GM21360 (cell line): ENCODE measurements at regions not wholly inside any gene's neighbourhood (a gene's known extent, or its start where the extent isn't known, plus 50 kb on each side); places are given as distances from the start of the nearest gene placed in this dataset.

Experiments
- ATAC-seq: cut with Tn5 transposase; IDR thresholded peaks from one replicate; pipeline ENCODE4 v1.9.1; 2021; ENCODE audit warnings: mild to moderate bottlenecking, moderate library complexity; ENCODE audit not compliant: unreplicated experiment

DNA sequence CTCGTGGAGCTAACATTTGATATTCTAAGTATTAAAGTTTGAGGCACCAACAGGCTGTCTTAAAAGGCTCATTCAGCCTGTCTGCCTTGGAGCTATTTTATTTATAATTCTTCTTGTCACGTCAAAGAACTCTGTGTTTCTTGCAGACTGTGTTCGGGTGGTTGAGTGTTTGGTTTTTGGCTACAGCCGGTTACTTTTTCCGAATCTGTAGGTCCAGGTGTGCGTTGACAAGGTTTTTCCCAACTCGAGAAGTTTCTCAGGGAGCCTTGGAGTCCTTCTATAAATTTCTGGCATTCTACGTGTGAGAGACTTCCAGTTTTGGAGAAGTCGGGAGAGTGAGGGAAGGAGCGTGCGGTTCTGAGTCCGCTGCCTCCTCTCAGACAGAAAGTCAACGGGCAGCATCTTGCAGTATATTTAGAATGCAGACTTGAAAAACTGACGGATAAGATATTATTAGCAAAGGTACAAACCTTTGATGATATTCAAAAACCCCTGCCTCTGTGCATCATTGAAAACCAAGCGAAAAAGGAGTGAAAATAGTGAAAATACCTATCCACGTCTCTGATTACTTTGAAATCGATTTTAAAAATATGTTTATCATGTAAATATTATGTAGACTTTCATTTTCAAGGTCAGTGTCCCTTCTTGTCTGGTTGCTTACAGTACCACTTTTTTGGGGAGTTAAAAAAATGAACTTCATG is 85.2 kb upstream of the PPARA start:
- no peak for ATAC-seq

DNA sequence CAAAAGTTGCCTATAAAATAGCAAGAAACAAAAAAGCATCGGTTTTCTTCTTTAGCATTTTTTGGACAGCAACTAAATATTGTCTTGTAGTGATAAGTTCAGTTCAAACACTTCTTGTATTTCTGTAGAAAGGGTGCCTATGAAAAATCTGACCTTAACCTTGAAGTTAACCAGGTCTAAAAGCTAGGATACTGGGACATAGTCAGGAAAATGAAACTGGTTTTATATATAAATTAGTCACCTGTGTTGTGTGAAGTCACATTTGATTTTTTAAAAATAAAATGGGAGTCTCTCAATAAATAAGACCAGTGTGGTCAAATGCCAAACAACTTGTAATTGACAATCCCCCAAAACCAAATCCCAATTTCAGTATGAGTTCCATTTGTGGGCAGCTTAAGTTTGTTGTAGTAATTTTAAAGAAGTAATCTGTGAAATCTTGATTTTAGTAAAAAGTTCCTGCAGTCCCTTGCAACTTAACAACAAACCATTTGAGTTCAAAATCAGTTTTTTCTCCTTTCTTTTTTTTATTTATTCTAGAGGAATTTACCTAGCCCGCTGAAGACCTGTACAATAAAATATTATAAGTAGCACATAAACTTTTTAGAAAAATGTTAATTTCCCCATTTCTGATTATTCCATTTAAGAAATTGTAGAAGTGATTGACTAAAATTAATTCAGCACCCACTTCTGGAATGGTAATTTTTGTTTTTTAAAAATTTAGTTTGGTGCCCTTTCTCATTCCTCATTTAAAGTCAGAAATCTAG is 84.5 kb upstream of the PPARA start:
- no peak for ATAC-seq

DNA sequence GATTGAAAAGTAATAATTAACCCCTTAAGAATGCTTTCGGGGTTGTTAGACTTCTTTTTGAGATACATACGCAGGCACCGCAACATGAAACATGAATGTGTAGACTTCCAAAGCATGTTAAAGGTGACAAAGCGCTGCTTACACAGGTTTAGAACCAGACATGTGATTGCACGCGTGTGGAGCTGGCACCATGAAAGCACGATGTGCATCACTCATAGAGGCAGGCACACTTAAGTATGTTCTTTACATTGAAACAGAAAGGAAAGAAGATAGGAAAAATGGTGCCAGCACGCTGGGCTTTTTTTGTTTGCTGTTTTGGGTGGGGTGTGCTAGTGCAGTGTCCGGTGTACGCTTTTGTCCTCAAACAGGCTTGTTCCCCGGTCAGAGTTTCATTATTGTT is 83.6 kb upstream of the PPARA start:
- ATAC-seq: no peak

DNA sequence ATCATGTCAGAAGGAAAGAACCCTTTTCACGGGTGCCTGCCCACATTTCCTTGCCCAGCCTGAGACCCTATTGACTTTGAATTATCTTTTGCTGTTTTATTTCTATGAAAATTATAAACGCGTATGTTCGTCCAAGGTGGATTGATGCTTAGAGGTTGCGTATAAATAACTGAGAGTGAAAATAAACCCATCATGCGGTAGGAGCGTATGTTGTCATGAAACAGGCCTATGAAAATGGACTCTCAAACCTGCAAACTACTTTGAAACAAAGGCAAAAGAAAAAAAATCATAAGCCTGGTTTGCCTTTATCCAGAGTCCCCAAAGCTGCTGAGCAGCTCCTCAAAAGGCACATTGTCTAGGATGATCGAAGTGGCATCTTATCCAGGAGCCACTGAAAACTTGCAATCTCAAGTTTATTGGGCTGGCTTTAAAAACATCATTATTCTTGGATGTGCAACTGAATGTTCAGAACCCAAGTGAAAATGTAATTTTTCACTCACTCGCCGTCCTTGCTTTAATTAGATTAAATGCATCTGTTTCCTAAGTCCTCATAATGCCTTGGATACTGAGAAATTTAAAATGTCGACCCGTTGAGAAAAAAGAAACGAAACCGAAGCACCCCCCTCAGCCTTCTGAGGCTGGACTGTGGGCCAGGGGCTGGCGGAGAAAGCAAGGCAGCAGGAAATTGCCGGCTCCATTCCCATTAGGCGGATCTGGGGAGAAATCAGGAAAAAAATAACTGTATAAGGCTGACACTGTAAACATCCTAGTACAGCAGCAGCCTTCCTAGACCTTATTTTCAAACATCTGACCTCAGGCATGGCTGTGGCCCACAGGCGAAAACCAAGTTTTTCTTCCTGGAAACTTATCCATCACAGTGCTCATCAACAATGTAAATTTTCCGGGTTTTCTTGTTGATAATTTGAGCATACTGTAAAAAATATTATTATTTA is 82.9 kb upstream of the PPARA start:
- no peak for ATAC-seq

DNA sequence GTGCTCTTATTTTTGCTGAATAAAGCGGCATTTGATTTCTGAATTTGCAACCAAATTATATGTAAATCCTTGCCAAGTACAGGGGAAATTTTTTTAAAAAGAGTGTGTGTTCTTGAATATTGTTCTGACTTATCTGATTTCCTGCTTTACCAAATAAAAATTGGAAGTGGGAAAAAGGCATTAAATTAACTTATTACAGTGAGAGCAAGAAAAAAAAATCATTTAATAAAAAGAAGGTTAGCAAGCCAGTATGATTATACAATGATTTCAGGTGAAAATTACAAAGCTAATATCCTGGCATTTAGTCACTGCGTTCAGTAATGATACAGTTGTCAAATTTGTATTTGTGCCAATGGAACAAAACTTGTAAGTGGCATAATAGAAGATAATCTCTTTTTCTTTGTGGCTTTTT is 82.1 kb upstream of the PPARA start:
- ATAC-seq: no peak

DNA sequence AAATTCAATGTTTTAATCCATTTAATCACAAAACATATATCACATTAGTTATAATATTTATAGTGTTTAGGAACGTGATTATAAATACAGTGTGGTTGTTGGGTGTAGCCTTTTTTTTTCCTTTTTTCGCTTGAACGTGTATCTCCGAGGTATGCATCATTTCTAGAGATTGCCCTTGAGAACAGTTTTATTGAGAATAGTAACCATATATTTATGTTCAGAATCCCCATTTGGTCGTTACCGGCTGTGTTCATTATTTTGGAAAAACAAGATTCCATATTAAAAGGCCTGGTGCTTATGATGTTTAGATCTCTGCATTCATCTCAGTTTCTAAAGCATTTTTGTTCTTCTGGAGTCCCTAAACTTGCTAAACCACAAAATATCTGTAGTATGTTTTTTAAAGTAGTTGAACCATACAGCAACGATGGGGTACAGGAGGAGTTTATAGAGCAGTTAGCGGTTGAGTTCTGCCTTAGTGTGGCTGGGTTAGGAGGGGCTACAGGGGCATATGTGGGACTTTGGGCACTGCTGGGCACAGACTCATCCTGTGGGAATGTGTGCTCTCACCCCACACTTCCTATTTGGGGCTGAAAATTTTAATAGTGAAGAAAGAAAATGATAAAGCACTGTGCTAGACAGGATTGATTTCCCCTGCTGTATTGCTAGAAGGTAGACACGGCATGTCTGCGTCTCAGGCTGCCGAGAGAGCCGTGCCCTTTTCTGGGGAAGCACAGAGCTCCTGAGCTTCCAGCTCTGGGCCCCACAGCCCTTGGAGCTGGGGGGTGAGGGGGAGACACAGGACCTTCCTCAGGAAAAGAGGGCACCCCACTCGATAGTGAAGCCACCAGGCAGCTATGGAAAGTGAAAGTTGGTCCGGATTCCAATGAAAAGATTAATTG is 81.5 kb upstream of the PPARA start:
- ATAC-seq: no peak

DNA sequence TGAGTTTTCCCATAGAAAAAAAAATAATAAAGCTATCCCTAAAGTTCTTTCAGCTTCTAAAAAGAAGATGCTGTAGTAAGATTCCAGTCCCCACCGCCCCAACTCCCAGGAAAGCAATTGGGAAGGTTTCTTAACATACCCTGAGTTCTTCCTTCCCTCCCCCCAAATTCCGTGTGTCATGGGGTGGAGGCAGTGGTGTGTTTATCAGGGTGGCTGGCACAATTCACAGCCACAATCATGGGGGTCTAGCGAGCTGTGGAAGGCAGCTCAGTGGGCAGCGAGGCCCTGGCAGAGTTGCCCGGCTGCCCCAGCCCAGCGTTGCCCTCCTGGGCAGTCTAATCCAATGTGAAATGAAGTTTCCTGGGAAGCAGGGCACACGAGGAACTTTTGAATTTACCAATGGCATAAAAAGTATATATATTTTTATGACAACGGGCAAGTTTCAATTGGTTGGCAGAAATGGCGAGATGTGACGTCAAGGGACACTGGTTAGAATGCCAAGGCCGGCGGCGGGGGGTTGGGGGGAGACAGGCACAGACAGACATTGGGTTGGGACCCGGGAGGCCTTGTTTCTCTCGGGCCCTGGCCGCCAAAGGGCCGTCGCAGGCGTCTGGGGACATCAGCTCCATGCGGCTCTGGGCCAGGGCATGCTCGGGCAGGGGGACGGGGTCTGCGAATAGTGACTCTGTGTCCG is 80.7 kb upstream of the PPARA start:
- ATAC-seq: no peak

DNA sequence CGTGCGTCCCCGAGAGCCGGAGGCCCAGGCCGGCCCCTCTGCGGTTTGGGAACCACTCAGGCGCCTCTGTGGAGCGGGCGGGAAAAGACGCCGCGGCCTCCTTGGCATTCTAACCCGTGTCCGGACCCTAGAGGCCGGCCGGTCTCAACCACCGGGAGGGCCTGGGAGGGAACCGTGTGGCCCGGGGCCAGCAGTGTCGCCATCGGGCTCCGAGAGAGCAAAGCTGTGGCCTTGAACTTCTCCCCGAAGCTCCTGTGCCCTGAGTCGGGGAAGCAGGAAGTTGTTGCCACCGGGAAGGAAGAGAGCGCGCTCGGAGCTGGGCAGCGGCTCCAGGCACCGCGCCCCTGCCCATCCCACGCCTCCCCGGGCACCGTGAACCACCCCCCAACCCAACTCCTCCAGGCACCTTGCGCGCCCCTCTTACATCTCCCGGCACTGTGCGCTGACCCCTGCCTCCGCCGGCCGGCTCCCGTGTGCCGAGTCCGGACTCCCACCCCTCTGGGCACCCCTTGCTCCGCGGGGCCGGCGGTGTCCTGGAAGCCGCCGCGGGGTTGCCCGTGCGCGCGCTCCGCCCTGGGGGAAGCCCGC is 80.0 kb upstream of the PPARA start:
- no peak for ATAC-seq

DNA sequence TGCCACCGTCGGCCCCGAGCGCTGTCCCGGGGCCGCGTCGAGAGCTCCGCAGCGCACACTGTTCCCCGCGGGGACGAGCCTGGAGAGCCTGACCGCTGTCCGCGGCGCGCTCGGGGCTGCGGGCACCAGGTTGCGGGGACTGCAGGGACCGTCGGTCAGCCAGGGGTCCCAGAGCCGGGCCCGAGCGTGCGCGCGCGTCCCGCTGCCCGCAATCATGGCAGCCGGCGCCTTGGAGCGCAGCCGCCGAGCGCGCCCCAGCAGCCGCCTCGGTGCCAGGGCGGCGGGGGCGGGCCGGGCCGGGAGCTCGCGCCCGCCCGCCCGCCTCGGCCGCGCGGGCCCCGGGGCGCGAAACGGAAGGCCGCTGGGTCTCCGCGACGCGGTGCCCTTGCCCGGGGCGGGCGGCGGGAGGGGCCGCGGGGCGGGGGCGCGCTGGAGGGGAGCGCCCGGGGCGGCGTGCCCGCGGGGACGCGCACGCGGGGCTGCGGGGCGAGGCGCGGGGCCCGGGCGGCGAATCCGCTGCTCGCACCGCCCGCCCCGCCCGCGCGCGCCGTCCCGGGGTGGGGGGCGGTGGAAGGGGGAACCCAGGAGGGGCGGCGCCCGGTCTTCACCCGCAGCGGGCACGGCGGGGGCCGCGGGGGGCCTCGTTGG is 79.4 kb upstream of the PPARA start:
- peak; percentile 32 for ATAC-seq

DNA sequence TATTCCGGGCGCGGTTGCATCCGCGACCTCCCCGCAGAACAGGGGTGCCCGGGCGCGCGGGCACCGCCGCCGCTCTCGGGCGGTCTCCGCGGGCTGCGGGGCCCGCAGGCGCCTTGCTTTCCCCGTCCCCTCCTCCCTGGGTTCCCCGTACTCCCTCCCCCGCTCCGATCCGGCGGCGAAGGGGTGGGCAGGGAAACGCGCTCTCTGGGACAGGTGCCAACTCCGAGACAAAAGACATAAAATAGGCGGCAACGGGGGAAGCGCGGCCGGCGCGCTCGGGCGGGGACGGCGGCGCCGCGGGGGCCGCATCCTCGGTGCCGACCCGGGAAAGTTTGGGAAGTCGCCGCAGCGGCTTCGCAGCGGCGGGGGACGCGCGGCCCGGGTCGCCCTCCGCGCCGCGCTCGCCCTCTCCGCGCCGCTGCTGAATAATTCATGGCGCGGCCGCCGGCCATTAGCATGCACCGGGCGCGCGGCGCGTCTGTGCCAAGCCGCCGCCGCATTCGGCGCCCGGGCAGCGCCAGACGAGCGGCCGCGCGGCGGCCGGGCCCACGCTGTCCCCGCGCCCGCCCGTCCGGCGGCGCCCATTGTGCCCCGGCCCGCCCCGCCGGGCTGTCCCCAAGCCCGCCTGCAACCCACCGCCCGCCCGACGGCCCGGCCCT is 78.7 kb upstream of the PPARA start:
- ATAC-seq: peak; percentile 16

DNA sequence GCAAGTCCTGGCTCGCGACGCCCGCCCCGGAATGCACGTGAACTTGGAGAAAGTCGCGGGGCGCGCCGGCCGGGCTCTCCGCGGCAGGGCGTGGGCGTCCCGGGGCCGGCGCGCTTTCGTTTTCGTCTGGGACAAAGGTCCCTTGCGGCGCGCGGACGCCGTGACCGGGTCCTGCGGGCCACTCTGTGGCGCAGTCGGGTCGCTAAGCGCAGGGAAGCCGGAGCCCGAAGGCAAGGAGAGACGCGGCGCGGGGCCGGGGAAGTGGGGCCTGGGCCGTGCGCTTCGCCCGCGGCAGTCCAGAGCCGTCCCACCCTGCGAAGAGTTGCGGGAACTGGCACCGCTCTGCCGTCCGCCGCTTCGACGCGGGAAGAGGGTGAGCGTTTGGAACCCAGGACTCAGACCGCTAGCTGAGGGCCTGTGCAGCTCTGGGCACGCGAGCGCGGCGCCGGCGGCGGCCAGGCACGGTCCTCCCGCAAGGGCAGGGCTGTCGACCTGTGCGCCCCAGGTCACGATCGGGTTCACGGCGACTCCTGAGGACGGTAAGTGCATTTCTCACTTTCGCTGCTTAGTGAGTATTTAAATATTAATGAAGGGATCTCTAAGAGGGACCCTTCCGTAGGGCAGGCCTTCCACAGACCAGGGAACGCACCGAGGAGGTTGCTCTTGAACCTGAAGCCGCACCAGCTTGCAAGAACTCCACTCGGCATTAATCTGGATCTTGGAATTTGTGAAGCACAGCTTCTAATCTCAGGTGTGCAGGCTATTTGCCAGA is 78.0 kb upstream of the PPARA start:
- peak; percentile 24 for ATAC-seq

DNA sequence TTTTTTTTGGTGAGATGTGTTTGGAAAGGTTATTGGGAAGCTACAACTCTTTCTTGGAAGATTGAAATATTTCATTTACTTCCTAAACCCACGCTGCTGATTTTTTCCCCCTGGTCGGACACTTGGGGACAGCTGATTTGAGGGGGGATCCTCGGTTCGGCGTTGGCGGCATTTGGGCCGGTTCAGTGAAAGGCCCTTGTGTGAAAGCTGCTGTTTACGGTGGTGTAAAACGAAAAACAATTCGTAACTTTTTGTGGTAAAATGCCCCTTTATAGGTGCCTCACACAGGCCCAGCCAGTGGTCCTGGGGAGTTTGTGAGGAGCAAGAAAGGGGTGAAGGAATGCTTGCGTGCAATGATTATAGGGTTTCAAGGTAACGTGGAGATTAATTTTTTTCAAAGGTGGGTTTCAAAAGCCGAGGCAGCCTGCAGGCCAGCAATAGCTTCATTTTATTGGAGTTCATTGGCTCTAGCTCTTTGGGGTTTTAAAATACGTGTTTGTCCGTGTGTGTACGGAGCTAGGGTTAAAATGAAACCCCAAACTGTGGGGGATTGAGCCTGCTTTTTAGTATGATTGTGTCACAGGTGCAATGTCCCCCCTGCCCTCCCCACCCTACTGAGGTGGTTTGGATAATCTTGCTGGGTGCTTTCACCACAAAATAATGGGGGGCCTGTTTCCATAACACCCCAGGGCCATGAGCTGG is 77.2 kb upstream of the PPARA start:
- ATAC-seq: no peak

DNA sequence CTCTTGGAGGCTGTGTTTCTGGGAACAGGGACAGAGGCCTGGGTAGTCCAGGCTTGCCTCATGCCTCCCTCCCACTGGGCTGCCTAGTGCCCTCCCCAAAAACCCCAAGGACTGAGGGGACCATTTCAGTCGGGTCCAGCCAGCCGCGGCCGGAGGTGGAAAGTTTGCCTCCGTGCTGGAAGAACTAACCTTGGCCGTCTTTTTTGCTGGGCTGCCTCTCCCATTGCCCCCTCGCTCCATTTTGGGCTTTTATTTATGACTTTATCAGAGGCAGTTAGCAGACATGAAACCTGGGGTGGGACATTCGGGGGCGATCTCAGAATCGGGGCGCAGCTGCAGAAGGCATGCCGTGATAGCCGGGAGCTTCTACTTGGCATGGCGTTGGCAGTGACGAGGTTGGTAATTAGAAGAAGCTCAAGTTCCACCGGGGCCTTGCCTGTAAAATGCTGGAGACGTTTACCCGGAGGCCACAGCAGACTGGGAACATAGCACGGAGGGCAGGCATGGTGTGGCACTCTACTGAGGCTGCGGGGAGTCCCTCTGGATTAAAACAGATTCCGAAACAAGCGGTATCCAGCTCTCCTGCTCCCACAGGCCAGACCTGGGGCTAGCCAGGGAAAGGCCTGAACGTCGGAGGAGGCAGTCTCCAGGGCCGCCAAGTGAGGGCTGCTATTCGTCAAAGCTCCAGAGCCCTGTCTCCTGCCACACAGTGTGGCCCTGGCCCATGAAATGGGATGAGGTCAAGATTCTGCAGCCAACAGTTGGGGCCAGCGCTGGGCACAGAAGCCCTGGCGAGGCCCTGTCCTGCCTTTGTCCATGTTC is 76.4 kb upstream of the PPARA start:
- ATAC-seq: no peak

DNA sequence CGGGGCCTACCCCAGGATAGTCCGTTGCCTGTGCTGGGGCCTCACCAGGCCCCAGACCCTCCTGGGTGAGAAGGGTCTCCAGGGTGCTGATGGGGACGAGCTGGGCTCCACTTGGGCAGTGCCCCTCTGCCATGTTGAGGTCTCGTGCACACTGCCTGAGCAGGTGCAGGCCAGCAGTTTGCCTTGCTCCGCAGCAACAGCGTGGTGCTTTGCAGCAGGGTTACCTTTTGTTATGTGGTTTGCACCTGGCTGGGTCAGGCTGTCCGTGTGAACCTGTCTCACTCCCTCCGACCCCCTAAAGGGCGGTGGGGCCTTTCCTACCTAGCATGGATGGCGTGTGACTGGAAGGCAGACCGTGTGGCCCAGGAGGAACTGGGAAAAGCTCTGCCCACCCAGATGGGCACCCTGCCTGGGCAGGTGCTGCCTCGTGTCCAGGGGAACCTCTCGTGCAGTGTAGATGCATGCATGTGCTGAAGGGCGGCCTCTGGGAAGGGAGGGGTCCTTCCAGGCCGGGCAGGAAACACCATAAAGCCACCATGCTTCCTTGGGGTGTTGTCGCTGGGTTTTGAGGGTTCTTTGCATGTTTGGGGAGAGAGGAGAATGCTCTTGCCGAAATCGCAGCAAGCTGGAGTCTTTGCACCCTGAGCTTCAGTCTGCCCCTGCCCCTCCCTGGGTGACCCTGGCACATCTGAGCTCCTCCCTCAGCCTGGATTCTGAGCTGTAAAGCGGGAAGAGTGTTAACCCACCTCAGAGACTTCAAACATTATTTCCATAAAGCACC is 75.4 kb upstream of the PPARA start:
- no peak for ATAC-seq

DNA sequence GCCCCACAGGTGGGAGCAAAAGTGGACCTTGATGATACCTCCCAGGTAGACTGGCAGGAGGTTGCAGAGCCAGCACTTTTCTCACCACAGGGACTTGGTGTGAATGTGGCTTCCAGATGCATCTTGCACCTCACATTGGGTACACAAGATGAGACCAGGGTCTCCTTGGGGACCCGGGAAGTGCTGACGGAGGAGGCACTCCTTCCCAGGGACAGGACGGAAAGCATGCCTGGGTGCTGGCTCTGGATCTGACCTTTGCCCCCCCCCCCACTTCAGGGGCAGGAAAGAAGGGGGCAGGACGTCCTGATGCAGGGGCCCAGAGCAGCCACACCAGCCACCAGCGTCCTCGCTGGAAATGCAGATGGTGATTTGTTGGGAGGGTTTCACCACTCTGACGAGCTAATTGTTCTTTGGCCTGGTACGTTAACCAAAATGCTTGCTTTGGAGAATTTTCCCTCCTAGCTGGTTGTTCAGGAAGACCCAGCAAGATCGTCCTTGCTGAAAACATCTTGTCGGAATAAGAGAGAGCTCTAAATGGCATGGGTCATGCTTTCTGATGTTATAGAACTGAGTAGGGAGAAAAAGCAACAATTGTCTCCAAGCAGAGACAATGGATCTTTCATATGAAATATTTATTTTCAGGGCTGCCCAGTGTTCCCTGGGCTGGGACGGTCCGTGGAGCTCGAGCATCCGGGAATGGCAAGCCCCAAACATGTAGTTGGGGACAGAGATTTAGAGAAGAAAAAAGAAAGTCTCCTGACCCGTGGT is 74.4 kb upstream of the PPARA start:
- ATAC-seq: no peak
